ENCODE measurements at regions not wholly inside any gene's neighbourhood (a gene's known extent, or its start where the extent isn't known, plus 50 kb on each side); places are given as distances from the start of the nearest gene placed in this dataset.

DNA sequence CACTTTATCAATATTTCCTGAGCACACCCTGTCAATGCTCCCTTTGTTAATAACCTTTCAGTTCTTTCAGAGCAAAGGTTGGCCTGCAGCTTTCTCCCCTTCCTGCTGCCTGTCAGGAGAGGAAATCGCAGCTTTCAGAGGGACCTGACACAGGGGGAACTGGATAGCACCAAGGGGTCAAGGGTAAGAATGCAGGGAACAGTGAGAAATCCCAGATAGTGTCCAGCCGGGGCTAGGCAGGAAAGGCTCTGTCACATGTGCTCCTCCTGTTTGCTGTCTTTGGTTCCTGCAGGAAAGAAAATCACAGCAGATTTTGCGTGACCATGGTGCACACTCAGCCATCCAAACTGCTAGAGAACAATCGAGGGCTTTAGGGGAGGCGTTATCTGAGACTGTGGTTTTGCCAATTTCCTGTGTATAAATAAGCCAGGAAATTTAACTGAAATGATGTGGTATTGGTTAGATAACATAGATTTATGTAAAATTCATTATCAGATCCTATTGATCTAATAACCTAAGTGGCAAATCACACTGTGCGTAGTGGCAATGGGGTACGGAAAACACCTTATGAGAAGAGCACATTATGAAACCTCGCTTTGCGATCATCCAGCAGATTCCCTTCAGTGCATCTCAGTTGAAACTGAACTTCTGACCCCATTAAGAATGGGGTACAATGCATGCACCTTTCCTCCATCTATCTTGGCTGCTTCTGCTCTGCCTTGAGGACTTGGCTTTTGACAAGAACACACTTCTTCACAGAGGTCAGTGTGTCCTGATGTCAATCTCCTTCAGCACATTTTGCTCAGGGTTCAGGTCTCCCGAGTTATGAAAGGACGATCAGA, 178.0 kb downstream of the ICOS start:
- WGBS, 2 donors = 62 to 77% methylated on average over 11 of the region's 11 CpGs
- no peaks in the 10 kb centered on the region for H3K9me3 ChIP-seq
- DNase-seq = no peak
- no peaks in the 10 kb centered on the region for H3K27me3 ChIP-seq
- TF ChIP-seq, protein P1, sequence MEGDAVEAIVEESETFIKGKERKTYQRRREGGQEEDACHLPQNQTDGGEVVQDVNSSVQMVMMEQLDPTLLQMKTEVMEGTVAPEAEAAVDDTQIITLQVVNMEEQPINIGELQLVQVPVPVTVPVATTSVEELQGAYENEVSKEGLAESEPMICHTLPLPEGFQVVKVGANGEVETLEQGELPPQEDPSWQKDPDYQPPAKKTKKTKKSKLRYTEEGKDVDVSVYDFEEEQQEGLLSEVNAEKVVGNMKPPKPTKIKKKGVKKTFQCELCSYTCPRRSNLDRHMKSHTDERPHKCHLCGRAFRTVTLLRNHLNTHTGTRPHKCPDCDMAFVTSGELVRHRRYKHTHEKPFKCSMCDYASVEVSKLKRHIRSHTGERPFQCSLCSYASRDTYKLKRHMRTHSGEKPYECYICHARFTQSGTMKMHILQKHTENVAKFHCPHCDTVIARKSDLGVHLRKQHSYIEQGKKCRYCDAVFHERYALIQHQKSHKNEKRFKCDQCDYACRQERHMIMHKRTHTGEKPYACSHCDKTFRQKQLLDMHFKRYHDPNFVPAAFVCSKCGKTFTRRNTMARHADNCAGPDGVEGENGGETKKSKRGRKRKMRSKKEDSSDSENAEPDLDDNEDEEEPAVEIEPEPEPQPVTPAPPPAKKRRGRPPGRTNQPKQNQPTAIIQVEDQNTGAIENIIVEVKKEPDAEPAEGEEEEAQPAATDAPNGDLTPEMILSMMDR (IDR thresholded peaks at IDR 0.05) = no peak
- TF ChIP-seq POLR2A (IDR thresholded peaks at IDR 0.05) = no peak
- H3K36me3 ChIP-seq = no peaks in the 10 kb centered on the region
- peak overlapping the region in 1 of 4 donors; percentile 47 for H3K27ac ChIP-seq
- intact Hi-C loops (cut with DNase I) = no loop called here
- peaks cover 4 to 70% (median 22%) of the 10 kb centered on the region in 3 donors for H3K4me1 ChIP-seq
- H3K4me3 ChIP-seq = no peak overlapping the region

DNA sequence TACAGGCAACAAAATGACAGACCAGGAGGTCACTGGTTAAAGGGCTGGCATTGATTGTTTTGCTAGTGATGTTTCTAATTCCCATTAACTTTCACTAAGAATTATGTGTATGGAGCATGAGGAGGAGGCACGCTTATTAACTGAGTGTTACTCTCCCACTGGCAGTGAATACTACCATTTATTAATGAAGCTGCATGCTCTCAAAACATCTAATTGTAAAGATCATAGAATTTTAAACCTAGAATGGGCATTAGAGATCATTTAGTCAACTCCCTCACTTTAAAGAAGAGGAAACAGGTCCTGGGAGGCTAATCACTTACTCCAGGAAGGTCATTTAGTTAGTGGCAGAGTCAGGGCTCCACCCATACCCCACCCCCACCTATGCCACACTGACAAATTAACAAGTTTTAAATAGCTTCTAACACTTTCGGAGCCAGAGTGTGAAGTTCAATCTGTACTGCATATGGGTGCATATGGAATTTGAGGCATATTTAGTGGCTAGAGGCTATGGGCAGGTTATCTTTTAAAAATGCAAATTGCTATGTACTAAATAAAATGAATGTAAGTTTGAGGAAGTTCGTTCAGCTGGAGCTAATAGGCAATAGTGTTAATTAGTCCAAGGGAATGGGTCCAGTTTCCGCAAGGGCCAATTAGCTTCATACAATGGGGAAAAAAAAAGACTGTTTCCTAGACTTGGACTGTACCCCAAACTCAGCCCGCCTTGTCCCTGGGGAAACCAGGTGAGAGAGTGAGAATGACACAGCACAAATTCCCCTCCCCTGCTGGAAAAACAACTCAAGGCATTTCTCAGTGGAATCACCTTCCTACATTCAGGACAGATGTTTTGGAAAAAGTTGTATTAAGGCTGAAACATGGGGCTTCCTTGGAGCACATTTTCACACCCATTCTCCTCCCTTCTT, 178.8 kb downstream of the ICOS start:
- H3K4me3 ChIP-seq = no peak overlapping the region
- H3K27me3 ChIP-seq = no peaks in the 10 kb centered on the region
- no peak for DNase-seq
- intact Hi-C loops (cut with DNase I) = no loop called here
- H3K27ac ChIP-seq = peak overlapping the region in 3 of 4 donors; percentile 32 to 47 (median 36)
- no peaks in the 10 kb centered on the region for H3K9me3 ChIP-seq
- no peaks in the 10 kb centered on the region for H3K36me3 ChIP-seq
- H3K4me1 ChIP-seq = peaks cover 4 to 61% (median 17%) of the 10 kb centered on the region in 3 donors
- TF ChIP-seq POLR2A (IDR thresholded peaks at IDR 0.05) = no peak
- 47 to 56% methylated on average over 5 of the region's 5 CpGs for WGBS, 2 donors

DNA sequence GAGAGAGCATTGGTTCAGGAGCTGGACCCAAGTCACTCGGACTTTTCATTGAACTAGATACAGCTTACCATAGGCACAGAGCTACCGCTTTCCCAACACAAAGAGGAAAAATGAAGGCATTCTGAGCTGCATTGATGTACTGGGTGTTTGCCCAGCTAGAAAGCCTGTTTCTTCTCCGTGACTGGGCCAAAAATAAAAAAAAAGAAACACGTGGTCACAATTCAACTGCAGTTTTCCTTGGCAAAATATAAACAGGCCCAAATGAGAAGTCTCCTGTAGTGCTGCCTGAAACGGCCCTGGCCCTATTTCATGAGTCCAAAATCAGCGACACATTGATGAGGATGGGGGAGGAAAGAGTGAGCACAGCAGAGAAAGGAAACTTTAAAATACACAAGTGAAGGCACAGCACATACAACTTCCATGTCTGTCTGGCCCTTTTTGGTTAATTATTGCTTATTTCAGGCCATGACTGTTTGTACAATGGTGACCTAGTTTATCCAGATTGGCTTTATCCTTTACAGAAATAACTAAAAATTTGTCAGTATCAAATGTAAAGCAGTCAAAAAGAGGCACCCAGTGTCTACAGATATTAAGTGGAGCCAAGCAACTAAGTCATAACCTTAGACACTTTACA, 179.7 kb downstream of the ICOS start:
- Histone ChIP-seq H3K4me3 (no peak overlapping the region), H3K4me1 (peaks cover 4 to 53% (median 14%) of the 10 kb centered on the region in 3 donors), H3K9me3 (no peaks in the 10 kb centered on the region), H3K27me3 (no peaks in the 10 kb centered on the region), H3K36me3 (no peaks in the 10 kb centered on the region), H3K27ac (peak overlapping the region in 3 of 4 donors; percentile 32 to 47 (median 36))
- no peak for DNase-seq
- intact Hi-C loops (cut with DNase I) = no loop called here
- WGBS, 2 donors = 45 to 48% methylated on average over 6 of the region's 6 CpGs
- TF ChIP-seq, protein P1 (IDR thresholded peaks at IDR 0.05) = no peak
- no peak for TF ChIP-seq POLR2A (IDR thresholded peaks at IDR 0.05)

DNA sequence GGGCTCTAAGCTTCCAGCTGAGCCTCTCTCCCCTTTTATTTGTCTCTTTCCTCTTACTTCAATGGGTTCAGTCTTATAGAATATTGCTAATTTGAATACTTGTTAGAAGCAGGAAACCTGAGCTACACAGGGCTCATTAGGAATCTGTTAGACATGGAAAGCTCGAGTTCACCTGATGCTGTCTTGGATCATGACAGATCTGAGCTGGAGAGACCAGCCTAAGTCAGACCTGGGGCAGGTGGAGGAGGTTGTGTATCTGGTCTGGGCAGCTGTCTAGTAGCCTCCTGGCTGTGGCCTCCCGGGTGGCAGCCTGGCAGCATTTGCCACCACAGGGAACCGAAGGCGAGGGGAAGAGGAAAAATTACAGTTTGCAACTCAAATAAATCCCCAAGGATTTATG, 185.9 kb downstream of the ICOS start:
- H3K4me3 ChIP-seq = no peak overlapping the region
- DNase-seq = no peak
- H3K27ac ChIP-seq = no peak overlapping the region
- H3K4me1 ChIP-seq = peaks cover 0 to 4% (median 0%) of the 10 kb centered on the region in 3 donors
- WGBS, 2 donors = 46 to 54% methylated on average over 4 of the region's 4 CpGs
- intact Hi-C loops (cut with DNase I) = no loop called here
- no peaks in the 10 kb centered on the region for H3K36me3 ChIP-seq
- no peak for TF ChIP-seq POLR2A (IDR thresholded peaks at IDR 0.05)
- TF ChIP-seq, protein P1 (IDR thresholded peaks at IDR 0.05) = no peak
- H3K9me3 ChIP-seq = no peaks in the 10 kb centered on the region
- no peaks in the 10 kb centered on the region for H3K27me3 ChIP-seq

DNA sequence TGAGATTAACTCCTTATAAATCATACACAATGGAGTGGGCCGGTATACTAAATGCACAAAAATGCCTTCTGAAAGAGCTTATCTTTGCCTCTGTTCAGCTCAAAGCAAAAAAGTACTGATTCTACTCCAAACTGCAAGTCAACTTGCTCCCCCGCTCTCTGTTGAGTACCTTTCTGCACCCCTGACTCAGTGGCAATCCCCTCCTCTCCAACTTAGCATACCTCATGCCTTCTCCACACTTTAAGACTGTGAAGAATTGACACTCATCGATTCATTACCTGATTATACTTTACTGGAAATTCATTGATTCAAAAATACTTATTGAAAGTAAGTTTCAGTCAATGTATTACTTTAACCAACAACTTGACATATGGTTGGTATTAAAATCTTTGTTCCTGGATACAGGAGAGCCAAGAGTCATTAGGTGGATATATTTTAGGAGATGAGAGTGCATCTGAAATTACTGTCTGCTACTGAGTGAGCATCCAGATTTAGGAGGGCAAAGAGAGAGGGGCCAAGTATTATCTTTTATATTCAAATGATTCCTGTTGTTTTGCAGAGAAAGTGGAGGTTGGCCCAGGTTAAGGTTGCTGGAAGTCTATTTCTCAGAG, 187.7 kb downstream of the ICOS start:
- H3K27me3 ChIP-seq = no peaks in the 10 kb centered on the region
- TF ChIP-seq, protein P1 (IDR thresholded peaks at IDR 0.05) = no peak
- TF ChIP-seq POLR2A (IDR thresholded peaks at IDR 0.05) = no peak

More for the DNA sequence above, 187.7 kb downstream of the ICOS start:
- no peaks in the 10 kb centered on the region for H3K9me3 ChIP-seq
- no peak for DNase-seq
- H3K4me3 ChIP-seq = no peak overlapping the region
- H3K4me1 ChIP-seq = no peaks in the 10 kb centered on the region
- H3K27ac ChIP-seq = no peak overlapping the region
- intact Hi-C loops (cut with DNase I) = no loop called here
- no peaks in the 10 kb centered on the region for H3K36me3 ChIP-seq
- 71 to 81% methylated on average over 3 of the region's 3 CpGs for WGBS, 2 donors
